ENCODE measurements at regions not wholly inside any gene's neighbourhood (a gene's known extent, or its start where the extent isn't known, plus 50 kb on each side); places are given as distances from the start of the nearest gene placed in this dataset.

DNA sequence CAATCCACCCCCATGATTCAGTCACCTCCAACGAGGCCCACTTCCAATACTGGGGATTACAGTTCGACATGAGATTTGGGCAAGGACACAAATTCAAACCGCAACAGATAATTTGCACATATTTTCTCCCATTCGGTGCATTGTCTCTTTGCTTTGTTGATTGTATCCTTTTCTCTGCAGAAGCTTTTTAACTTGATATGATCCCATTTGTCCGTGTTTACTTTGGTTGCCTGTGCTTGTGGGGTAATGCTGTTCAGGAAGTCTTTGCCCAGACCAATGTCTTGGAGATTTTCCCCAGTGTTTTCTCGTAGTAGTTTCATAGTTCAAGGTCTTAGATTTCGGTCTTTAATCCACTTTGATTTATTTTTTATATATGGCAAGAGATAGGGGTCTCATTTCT, 330.8 kb upstream of the SPRY2 start:
- DNase-seq, result no peak

DNA sequence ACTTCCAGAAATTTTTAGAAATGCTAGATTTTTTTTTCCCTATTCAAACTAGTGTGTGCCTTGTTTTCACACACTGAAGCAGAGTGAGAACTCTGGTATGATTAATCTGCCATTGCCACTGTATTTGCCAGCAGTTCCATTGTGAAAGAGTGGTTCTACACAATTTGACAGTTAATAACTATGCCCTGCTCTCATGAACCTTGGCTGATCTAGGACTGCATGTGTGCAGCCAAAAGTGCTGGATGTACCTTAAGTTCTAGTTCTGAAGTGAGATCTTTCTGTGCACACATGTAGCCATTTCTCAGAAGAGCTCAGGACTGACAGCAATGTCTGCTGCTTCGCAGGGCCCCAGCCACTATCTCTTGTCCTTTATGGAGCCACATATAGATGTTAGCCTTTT, 328.2 kb upstream of the SPRY2 start:
- DNase-seq, result no peak

DNA sequence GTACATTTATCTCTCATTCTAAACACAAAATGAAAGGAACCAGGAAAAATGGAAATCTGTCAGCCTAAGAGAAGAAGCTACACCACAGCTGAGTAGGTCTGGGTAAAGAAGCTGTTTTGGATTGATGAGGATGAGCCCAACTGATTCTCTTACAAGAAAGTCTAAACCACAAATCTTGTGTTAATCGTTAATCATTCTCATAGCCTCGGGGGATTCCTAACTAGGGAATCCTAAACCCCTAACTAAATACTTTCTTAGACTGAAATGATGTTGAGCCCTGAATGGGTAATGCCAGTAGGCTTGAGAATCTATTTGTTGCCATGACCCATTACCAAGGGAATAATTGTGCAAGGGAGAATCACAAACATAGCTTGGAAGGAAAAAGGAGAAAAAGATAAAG, 327.5 kb upstream of the SPRY2 start:
- DNase-seq, result no peak

DNA sequence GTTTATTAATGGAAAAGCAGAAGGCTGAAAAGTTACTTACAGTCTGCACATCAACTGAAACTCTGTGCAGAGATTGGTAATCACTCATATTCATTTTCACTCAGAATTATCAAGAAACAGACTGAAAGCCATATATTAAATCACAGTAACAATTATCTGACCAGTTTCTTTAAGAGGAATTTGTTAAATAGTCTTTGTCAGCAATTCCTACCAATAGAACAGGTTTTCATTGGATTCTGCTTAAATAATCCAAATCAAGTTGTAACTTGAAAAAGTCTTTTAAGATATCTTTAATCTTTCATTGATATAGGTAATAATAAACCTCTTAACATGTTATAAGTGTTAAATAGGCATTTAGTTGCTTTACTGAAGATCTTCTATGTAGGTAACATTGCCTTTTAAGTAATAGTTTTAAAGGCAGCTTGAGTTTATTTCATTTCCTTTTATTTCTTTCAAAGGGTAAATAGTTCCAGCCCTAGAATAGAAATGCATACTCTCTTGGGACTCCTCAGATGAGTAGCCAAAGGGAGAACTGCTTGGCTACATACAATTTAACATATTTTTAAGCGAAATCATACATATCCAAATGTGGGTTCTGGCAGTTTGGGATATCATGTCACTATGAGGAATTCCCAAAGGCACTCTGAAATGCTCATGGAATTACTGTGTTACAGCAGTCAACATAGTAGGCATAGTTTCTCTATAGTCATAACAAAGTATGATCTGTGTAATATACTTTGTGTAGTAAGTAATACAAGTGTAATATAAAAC, 326.0 kb upstream of the SPRY2 start:
- DNase-seq, result no peak

DNA sequence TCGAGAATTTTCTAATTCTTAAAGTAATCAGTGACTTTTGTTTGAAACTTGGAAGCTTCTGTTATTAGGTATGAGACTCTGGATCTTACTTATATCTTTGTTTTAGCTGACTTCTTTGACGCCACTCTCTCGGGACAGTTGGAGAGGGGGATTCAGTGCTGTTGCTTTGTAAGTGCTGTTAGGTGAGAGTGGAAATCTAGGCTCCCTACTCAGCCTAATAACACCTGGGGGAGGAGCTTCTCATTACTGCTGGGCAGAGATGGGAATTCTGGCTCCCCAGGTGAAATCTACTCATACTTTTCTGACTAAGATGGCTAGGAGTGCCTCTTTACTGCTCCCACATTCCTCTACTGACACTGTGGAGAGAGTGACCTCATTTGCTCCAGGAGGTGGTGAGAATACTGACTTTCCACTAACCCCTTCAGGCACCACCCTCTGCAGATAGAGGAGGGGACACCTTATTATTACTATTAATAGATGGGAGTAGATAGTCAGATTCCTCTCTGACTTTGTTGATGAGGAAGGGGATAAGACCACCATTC, 324.9 kb upstream of the SPRY2 start:
- DNase-seq, result no peak

DNA sequence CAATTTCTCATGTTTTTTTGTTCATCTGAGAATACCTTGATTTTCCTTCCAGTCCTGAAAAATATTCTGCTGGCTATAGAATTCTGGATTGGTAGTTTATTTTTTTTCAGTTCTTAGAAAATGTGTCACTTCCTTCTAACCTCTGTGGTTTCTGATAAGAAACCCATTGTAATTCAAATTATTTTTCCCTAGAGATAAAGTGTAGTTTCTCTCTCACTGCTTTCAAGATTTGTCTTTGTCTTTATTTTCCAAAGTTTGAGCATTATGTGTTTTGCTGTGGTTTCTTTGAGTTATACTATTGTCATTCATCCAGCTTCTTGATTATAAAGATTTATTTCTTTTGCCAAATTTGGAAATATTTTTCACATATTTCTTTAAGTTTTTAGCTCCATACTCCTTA, 324.0 kb upstream of the SPRY2 start:
- no peak for DNase-seq

DNA sequence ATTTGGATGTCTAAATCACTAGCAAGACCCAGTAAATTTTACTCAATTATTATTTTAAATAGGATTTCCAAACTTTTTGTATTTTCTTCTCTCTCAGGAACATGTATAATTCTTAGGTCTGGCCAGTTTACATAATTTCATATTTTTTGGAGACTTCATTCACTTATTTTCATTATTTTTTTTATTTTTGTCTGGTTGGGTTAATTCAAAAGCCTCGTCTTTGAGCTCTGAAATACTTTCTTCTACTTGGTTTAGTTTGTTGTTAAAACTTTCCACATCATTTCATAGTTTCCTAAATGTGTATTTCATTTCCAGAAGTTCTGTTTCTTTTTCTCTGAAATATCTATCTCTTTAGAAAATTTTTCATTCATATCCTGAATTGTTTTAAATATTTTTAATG, 322.9 kb upstream of the SPRY2 start:
- no peak for DNase-seq

DNA sequence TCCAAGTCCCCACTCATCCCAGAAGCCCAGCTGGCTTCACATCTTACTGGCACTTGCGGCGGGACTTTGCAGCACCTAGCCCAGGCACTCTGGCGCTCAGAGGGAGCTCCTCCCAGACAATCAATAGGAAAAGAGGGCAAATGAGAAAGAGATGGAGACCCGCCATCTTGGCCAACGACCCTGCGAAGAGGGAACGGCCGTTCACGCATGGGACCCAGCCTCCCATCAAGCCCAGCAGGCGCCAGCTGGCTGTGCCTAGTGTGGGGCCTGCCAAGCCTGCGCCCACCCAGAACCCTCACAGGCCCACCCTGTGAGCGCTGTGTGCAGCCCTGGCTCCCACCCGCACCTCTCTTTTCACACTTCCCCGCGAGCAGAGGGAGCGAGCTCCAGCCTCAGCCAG, 317.8 kb upstream of the SPRY2 start:
- no peak for DNase-seq

DNA sequence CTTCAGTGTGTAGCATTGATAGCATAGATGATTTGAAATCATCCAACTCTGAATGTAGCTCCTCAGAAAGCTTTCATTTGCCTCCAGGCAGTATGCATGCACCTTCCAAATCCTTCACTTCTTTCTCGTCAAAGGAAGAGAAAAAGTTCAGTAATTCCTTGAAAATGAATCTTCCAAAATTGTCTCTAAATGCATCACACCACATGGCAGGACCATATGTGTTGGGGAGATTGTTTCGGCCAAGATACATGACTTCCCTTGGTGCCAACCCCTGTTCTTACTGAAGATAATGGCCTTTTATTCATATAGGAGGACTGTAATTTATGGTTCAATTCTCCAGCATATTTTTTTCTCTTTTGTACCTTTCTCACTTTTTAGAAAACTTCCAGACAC, 315.6 kb upstream of the SPRY2 start:
- no peak for DNase-seq

DNA sequence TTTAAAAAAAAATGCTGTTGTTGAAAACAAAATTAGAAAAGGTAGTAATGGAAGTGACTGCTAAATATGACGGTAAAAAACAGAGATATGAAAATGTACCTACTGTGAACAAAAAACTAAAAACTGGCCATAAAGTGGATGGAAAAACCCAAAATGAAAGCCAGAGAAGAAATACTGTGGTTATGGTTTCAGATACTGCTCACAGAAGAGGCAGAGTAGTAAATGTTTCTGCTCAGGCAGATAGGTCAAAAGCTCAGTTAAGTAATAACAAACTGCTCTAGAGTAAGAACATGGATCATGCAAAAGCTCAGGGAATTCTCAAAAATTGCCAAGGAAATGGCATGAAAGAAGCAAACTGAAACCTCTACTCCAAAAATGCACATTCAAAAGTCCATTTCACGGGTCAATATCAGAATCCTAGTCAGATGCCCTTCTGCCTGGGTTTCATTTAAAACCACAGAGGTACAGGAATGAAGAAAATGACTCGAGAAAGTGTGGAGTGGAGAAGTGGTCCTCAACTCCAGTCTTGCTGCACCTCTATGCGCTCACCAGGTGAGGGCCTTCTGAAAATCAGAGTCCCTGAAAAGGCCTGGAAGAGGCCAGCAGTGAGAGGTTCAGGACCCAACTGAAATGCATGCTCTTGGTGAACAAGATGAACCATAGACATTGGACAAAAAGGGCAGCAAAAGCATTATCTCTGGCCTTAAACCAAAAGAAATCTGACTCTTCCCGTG, 315.0 kb upstream of the SPRY2 start:
- DNase-seq, result no peak

DNA sequence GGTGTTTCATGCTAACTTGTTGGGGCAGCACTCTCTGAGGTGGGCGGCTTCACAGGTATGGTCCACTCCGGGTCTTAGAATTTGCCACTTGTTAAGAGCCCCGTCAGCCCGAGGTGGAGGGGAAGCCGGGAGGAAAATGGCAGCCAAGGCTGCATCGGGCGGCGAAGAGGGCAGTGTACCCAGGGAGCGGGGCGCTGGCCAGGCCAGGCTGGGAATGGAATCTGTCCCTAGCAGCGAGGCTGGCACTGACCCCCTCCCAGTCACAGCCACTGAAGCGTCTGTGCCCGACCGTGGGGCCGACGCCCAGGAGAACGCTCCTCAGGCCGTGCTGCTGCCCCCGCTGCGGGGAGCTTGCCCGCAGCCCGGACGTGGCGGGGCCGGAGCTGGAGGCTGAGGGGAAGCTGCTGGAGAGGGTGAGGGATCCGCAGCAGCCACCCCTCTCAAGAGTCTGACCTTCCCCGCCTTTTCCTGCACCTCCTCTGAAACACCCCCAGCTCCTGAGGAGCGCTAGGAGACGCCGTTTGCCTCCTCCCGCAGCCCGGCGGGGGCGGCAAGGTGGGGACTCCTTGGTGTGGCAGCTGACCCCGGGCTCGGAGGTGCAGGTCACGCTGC, 313.8 kb upstream of the SPRY2 start:
- DNase-seq, result no peak

DNA sequence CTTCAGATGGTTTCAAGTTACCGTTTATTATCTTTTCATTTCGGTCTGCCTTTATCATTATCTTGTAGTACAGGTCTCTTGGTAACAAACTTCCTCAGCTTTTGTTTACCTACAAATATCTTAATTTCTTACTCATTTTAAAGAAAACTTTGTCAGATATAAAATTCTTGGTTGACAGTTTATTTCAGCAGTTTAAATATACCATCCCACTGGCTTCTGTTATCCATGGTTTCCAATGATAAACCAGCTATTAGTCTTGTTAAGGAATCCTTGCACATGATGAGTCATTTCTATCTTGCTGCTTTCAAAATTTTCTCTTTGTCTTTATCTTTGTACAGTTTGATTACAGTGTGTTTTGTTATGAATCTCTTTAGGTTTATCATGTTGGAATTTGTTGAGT, 308.3 kb upstream of the SPRY2 start:
- DNase-seq, result no peak

DNA sequence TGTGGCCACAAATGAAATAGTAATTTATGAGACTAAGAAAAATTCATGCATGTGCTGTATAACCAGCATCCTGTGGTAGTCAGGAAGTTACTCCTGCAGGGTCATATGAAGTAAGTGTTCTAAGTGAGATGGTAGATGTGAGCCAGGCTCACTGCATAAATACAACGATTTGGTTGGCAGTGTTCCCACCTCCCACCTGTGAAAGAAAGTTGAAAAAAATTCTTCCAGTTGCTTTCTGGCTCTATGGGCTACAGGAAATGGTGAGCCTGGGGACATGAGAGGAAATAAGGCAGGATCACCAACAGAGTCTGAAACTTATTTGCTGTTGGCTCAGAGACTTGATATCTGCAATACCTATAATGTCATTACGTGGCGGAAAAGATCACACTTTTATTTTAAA, 301.7 kb upstream of the SPRY2 start:
- no peak for DNase-seq

DNA sequence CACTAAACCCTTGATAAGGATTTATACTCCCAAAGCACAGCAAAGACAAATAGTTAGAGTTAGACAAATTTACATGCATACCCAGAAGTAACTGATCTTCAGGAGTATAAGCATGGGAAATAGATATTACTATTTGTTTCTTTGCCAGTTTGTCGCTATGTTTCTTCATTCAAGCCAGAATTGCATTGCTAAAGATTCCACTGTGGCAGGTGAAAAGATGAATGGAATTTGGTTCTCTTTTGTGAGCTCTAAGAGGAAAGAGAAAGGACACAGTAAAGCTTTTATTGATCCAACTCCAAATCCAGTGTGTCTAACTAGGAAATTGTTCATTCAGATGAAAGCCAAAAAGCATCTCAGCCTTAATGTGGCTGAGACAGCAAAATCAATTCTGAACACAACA, 292.3 kb upstream of the SPRY2 start:
- no peak for DNase-seq

DNA sequence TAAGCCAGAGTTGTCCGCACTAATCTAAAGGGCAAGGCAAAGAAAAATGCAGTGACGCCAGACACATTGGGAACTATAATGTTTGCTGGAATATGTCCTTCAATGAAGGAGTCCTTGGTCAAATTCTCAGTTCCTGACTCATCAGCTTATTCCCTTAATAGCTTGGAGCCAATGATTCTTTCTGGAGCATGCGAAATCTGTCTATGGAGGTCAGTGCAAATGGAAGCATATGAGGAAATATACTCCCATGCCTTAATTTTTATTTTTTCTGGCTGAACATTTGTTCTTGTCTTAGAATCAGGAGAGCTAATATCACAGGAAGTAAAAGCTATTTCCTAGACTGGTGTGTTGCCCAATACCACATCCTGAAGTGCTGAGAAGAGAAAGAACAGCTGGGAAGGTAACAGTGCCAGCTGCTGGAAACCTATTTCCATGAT, 289.8 kb upstream of the SPRY2 start:
- no peak for DNase-seq

DNA sequence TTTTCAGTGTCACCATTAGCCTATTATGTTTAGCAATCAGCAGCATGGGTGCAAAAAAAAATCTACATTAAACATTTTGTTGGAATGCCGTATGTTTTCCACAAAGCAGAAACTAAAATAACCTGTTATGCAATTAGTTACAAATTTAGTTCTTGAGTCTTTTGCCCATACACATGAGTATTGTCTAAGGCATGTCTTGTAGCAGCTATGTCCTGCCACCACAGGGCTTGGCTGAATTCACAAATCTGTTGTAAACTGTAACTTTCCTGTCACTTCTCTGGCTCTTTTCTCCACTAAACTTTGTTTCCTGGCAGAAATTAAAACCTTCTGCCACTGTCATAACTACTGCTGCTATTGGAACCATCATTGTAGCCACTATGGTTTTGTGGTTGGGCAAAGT, 277.9 kb upstream of the SPRY2 start:
- DNase-seq, result no peak

DNA sequence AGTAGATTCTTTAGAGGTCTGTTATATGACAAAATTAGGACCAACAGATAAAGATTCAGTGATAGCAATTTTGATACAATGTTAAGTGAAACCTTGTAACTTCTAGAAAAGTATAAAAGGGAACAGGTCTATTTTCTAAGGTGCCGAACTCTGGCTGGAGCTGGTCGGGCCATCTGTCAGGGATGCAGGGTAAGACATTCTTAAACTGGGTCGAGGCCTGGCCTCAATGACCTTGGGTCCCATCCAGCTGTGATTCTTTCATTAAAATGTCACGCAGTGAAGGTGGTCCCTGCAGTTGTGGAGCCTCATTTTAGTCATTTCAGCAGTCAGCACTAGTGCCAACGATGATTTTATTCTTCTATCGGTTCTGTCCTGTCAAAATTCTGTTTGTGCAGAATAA, 271.9 kb upstream of the SPRY2 start:
- no peak for DNase-seq

DNA sequence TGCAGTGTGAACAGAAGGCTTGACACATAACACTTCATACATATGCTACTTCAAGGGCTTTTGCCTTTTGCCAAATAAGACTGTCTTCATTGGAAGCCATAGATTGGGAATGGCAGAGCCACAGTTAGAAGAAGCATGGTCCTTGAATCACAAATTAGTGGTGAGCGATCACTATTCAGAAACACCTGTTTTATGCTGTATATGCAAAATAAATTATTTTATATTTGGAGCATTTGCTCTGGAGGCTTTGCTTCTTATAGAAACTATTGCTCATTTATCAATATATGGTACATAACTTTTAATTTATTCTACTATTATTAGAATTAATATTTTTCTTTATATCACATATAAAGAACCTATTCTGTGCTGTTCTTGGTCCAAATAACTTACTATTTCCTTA, 270.4 kb upstream of the SPRY2 start:
- no peak for DNase-seq

DNA sequence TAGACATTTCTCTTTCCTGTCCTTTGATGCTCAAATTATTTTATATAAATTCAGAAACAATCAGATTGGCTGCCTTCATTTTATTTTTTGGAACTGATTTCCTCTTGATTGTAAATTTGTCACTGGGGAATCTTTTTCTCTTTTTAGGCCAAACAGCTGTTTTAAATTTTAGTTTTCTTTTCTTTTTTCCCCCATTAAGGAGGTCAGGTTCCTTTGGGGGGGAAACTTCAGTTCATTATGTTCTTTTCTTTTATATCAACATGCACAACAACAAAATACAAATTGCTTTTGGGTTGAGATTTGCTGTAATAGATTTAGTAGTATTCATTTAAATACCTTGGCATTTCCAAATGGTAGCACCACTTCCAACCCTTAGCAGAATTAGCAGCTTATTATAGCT, 264.8 kb upstream of the SPRY2 start:
- DNase-seq, result no peak

DNA sequence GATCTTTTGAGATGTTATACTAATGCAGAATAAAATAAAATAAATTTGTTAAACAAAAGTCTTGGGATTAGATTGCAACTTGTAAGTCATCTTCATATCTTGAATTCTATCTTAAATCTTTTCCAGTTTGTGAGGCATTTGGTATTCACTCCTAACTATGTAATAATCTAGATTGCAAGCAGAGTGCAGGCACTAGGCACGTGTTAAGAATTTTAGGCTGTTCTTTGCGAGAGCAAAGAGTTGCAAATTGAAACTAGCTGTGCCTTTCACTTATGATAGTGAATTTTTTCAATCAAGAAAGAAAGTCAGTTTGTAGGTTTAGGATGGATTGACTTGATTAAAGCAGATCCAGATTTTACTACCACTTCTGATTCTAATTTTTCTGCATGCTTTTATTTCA, 264.1 kb upstream of the SPRY2 start:
- no peak for DNase-seq

DNA sequence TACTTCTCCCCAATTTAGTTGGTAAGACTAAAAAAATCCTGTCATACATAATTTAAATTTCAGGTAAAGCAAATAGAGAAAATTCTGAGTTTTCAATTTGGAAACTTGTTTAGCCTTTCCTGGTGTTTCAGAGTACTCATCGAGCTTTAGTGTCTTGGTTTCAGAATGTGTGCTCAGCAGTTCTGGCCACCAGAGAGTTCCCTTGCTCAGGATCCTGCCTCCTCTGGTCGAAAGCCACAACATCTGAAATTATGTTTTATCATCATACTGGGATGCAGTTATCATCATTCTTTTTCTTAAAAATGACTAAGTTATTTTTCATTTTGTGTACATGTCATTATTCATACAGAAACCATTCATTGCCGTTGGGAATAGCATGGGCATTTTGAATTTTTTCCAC, 263.2 kb upstream of the SPRY2 start:
- DNase-seq, result no peak

DNA sequence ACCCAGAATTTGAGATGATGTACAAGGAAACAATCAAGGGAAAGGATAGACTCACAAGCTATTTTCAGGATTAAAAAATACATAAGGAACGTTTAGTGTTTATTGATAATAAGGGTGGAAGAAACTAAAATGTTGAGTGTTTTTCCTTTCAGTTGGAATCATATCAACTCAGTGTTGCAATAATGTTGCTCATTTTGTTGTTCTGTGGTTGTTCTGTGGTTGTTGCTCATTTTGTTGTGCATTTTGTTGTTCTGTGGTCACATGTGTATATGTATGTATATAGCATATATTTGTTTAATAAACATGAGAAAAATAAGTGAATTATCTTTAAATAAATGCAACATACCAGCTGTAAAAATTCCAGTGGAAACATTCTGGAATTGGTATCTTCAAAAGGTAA, 262.4 kb upstream of the SPRY2 start:
- DNase-seq, result no peak

DNA sequence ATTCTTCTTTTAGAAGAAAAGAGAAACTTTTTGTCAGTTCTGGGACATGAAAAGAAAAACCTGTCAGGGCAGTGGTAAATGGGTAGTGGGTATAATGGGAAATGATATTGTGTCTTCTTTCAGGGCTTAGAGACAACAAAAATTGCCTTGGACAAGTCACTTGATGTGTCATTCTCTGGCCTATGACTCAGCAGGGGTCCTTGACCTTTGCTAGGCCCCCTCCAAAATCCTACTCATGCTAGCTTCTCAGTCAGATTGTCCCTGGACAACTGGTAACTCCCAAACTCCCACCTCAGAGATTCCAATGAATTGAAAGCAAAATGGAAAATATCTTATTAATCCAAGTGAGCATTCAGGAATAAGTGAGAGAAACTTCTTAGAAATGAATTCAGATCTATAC, 258.8 kb upstream of the SPRY2 start:
- DNase-seq, result no peak

DNA sequence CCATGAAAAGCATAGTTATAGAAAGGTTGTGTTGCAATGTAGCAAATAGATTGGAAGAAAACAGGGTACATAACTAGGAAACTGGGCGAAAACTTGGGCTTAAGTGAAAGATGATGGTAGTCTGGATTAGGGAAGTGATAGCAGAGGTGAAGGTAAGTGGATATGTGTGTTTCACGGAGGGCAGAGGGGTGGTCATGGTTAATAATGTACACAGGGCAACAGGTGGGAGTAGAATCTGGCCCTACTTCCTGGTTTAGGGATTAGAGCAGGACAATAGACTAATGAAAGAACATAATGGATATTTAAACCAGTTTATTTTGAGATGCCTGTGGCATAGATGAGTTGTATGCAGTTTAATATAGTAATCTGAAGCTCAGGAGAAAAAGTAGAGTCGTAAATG, 257.3 kb upstream of the SPRY2 start:
- no peak for DNase-seq
